VCaP (cell line): ENCODE measurements at regions not wholly inside any gene's neighbourhood (a gene's known extent, or its start where the extent isn't known, plus 50 kb on each side); places are given as distances from the start of the nearest gene placed in this dataset.

Experiments
- H3K27ac ChIP-seq: fragments of 450-650 bp; 2 replicates; pipeline ENCODE4 v1.5.1; 2017
- TF ChIP-seq, protein P1 (sequence below): fragments of 450-650 bp; conservative IDR thresholded peaks from 2 replicates; pipeline ENCODE4 v1.5.1; 2017; ENCODE audit warnings: mild to moderate bottlenecking, moderate library complexity

DNA sequence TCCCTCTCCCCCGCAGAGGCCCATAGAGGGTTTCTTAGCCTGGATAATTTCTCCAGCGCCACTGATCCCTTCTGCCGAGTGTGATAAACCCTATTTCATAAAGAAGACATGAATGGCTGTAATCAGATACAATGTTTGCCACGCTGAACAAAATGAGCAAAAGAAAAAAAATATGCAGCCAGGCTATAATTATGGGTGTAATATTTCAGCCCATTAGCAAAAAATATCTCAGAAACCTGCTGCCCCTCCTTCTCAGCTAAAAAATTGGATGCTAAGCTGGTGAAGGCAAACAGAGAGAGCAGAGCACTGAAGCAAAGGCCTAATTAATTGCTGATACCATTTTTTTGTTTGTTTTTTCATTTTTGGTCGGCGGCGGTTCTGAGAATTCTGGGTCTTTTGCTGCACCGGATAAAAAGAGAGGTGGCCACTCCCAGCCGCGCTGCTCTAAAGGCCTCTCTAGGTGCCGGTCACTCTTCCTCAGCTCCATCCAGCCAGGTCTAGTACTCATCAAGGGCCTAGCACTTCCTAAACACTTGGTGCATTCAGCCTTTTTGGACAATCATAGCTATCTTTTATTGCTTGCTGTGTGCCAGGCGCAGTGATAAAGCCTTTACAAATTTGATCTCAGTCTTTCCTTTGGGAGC lies 128.7 kb upstream of the TLE3 start:
- TF ChIP-seq, protein P1, sequence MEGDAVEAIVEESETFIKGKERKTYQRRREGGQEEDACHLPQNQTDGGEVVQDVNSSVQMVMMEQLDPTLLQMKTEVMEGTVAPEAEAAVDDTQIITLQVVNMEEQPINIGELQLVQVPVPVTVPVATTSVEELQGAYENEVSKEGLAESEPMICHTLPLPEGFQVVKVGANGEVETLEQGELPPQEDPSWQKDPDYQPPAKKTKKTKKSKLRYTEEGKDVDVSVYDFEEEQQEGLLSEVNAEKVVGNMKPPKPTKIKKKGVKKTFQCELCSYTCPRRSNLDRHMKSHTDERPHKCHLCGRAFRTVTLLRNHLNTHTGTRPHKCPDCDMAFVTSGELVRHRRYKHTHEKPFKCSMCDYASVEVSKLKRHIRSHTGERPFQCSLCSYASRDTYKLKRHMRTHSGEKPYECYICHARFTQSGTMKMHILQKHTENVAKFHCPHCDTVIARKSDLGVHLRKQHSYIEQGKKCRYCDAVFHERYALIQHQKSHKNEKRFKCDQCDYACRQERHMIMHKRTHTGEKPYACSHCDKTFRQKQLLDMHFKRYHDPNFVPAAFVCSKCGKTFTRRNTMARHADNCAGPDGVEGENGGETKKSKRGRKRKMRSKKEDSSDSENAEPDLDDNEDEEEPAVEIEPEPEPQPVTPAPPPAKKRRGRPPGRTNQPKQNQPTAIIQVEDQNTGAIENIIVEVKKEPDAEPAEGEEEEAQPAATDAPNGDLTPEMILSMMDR, result no peak
- H3K27ac ChIP-seq, result no peak overlapping the region

DNA sequence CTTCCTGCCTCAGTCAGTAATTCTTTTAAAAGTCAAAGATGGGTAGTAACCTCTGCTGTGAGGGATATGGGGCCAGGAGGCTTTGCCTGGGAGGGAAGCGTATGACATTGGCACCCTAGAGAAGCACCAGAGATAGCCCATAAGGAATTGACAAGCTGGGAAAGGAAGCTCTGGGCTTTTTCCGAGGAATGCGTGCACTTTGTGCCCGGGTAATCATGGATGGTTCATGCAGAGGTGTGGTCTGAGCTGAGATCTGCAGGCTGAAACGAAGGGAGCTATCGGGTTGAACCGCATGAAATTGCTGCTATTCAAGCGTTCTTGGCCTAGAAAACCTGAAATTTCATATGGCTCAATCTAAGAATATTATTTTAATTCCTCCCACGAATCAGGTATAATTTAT lies 127.7 kb upstream of the TLE3 start:
- TF ChIP-seq, protein P1, result no peak
- no peak overlapping the region for H3K27ac ChIP-seq

DNA sequence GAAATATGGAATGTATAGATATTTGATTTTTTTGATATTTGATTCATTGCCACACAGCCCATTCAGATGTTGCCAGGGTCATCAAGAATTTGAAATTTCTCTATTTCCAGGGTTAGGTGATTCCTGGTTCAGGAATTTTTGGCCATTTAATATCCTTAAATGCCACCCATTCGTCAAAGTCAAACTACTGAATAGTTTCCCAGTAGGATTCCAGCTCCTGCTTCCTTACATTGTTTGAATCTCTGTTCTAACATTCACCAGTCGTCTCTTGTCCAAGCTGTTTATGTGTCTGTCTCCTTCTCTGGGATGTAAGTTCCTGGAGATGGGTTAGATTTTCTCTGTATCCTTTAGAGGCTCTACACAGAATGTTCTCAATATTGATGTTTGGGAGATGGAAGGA lies 124.9 kb upstream of the TLE3 start:
- TF ChIP-seq, protein P1, result no peak
- H3K27ac ChIP-seq, result no peak overlapping the region

DNA sequence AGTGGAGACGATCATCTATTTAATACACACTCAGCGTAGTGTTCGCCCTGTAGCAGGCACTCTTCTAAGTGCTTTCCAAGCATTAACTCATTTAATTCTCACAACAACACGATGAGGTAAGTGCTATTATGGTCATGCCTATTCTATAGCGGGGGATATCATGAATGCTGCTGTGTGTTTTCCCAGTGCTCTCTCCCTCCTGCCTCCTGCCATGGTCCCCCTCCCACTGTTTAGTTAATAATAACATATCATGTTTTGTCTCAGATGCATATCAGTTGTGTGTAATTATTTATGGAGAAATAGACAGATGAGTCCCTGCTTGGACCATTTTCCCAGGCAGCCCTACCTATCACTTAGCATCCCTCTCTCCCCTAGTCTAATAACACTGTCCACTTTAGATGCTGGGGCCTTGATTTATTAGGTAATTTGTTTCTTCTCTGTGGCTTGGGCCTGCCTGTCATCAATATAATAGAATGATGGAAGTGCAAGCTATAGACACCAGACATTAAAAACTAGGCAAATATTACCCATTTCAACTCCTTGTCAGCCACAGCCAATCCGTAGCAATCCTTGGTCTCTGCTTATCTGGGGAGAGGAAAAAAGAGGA lies 122.9 kb upstream of the TLE3 start:
- no peak overlapping the region for H3K27ac ChIP-seq
- TF ChIP-seq, protein P1, result no peak

DNA sequence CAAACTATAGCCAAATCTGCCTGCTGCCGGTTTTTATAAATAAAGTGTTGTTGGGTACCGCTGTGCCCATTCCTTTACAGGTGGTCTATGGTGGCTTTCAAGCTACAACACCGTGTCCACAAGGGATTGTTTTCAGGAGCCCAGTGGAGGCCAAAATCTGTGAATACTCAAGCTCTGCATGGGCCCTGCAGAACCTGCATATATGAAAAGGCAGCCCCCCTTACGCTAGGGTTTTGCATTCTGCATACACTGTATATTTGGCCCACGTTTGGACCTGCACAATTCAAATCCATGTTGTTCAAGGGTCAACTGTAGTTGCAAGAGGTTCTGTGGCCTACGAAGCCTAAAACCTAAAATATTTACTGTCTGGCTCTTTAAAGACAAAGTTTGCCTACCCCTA lies 122.2 kb upstream of the TLE3 start:
- no peak overlapping the region for H3K27ac ChIP-seq
- TF ChIP-seq, protein P1, result no peak

DNA sequence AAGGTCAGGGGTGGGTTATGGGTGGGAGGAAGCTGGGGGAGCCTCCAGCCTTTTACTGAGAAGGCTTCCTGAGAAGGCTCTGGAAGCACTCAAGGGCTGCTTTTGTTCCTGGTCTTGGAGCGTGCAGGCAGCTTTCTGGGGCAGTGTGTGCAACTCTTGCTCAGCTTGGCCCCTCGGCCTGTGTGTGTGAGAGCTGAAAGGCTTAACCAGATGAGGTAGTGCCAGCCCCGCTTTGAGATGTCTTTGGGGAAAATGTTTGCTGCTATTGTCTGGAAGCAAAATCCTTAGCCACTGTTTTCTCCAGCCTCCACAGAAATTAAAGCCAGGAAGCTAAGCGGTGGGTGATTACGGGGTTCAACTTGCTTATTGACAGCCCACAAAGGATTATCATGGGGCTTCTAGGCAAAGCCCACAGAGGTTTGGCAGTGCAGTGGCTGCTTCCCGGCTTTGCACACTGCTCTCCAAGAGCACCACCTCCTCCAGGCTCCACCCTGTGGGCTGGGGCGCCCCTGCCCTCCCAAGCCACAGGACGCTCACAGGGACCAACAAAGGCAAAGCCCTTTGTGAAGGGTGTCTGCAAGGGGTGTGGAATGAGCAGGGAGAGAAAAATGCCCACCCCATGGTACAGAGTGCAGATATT lies 121.7 kb upstream of the TLE3 start:
- TF ChIP-seq, protein P1, result no peak
- H3K27ac ChIP-seq, result no peak overlapping the region

DNA sequence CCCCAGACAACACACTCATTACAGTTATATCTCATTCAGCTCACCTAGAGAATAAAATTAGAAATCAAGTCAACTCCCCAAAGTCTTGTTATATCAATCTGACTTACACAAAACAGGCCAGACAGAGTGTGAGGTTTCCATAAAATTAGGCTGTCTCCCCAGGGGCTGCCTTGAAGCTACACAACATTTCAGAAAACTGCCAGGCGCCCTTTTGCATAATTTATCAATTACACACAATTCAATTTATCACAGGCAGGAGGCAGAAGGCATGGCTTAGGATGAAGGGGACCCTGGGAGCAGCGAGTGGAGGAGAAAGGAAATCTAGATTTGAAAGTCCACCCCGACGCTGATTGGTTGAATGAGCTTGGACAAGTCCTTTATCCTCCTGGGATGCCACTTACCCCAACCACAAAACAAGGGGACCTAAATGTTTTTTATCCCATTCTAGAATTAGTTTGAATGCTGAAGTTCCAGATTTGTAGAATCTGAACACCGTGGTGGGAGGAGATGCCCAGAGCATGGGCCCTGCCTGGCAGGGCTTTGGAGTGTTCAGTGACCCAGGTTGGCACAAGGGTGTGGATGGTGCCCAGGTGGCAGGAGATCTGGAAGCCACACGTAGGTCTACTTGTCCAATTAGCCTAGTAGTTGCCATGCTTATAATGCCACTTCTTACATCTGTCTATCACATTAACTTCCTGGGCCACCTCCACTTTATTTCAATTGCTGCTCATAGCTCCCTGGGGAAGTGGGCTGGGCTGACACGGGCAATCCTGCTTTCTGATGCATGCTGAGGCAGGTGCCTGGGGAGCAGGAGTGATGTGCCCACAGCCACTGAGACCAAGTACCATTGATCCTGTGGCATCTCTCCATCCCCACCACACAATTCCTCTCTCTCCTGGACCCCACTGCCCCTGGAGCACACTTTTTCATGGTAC lies 119.8 kb upstream of the TLE3 start:
- TF ChIP-seq, protein P1, result no peak
- H3K27ac ChIP-seq, result no peak overlapping the region
